ENCODE measurements at regions not wholly inside any gene's neighbourhood (a gene's known extent, or its start where the extent isn't known, plus 50 kb on each side); places are given as distances from the start of the nearest gene placed in this dataset.

- Histone ChIP-seq H3K4me3 (ENCODE audit: low read depth, low read length) (no peak overlapping the region), H3K9me3 (ENCODE audit: severe bottlenecking) (no peaks in the 10 kb centered on the region), H3K27me3 (ENCODE audit: insufficient read depth, low read depth, severe bottlenecking) (no peaks in the 10 kb centered on the region), H3K36me3 (no peaks in the 10 kb centered on the region), H3K27ac (no peak overlapping the region)
- TF ChIP-seq, protein P1, sequence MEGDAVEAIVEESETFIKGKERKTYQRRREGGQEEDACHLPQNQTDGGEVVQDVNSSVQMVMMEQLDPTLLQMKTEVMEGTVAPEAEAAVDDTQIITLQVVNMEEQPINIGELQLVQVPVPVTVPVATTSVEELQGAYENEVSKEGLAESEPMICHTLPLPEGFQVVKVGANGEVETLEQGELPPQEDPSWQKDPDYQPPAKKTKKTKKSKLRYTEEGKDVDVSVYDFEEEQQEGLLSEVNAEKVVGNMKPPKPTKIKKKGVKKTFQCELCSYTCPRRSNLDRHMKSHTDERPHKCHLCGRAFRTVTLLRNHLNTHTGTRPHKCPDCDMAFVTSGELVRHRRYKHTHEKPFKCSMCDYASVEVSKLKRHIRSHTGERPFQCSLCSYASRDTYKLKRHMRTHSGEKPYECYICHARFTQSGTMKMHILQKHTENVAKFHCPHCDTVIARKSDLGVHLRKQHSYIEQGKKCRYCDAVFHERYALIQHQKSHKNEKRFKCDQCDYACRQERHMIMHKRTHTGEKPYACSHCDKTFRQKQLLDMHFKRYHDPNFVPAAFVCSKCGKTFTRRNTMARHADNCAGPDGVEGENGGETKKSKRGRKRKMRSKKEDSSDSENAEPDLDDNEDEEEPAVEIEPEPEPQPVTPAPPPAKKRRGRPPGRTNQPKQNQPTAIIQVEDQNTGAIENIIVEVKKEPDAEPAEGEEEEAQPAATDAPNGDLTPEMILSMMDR (IDR thresholded peaks at IDR 0.05; ENCODE audit: low read depth, low read length), result no peak
- DNase-seq, result no peak
Measured at GRCh38 chr2:43039376-43040080, 186.9 kb downstream of the ZFP36L2 start.

- Histone ChIP-seq H3K36me3 (no peaks in the 10 kb centered on the region), H3K27me3 (ENCODE audit: insufficient read depth, low read depth, severe bottlenecking) (no peaks in the 10 kb centered on the region), H3K9me3 (ENCODE audit: severe bottlenecking) (no peaks in the 10 kb centered on the region), H3K27ac (no peak overlapping the region), H3K4me3 (ENCODE audit: low read depth, low read length) (no peak overlapping the region)
- no peak for DNase-seq
- TF ChIP-seq, protein P1 (IDR thresholded peaks at IDR 0.05; ENCODE audit: low read depth, low read length), result no peak
Measured at GRCh38 chr2:43038696-43039094, 187.7 kb downstream of the ZFP36L2 start.

GRCh38 chr2:43038034-43038695, 188.2 kb downstream of the ZFP36L2 start:
- TF ChIP-seq, protein P1 (IDR thresholded peaks at IDR 0.05; ENCODE audit: low read depth, low read length), result no peak
- Histone ChIP-seq H3K9me3 (ENCODE audit: severe bottlenecking) (no peaks in the 10 kb centered on the region), H3K27me3 (ENCODE audit: insufficient read depth, low read depth, severe bottlenecking) (no peaks in the 10 kb centered on the region), H3K36me3 (no peaks in the 10 kb centered on the region), H3K4me3 (ENCODE audit: low read depth, low read length) (no peak overlapping the region), H3K27ac (no peak overlapping the region)
- no peak for DNase-seq

- no peaks in the 10 kb centered on the region for H3K9me3 ChIP-seq (ENCODE audit: severe bottlenecking)
- H3K36me3 ChIP-seq, result no peaks in the 10 kb centered on the region
- DNase-seq, result no peak
- no peaks in the 10 kb centered on the region for H3K27me3 ChIP-seq (ENCODE audit: insufficient read depth, low read depth, severe bottlenecking)
- H3K27ac ChIP-seq, result no peak overlapping the region
- TF ChIP-seq, protein P1 (IDR thresholded peaks at IDR 0.05; ENCODE audit: low read depth, low read length), result no peak
- no peak overlapping the region for H3K4me3 ChIP-seq (ENCODE audit: low read depth, low read length)
Measured at GRCh38 chr2:43035922-43036321, 190.5 kb downstream of the ZFP36L2 start.

GRCh38 chr2:43034921-43035320, 191.5 kb downstream of the ZFP36L2 start:
- TF ChIP-seq, protein P1 (IDR thresholded peaks at IDR 0.05; ENCODE audit: low read depth, low read length), result no peak
- Histone ChIP-seq H3K36me3 (no peaks in the 10 kb centered on the region), H3K4me3 (ENCODE audit: low read depth, low read length) (no peak overlapping the region), H3K9me3 (ENCODE audit: severe bottlenecking) (no peaks in the 10 kb centered on the region), H3K27ac (no peak overlapping the region), H3K27me3 (ENCODE audit: insufficient read depth, low read depth, severe bottlenecking) (no peaks in the 10 kb centered on the region)
- DNase-seq, result no peak

Data from WERI-Rb-1 (cell line).